ENCODE measurements at regions not wholly inside any gene's neighbourhood (a gene's known extent, or its start where the extent isn't known, plus 50 kb on each side); places are given as distances from the start of the nearest gene placed in this dataset.

- TF ChIP-seq CEBPB (IDR thresholded peaks at IDR 0.05) (no peak), FOXM1 (IDR thresholded peaks at IDR 0.05; ENCODE audit: borderline replicate concordance, low read depth) (no peak), TCF12 (IDR thresholded peaks at IDR 0.05; ENCODE audit: low read depth) (no peak), YY1 (IDR thresholded peaks at IDR 0.05; ENCODE audit: low read depth) (no peak), CREB1 (IDR thresholded peaks at IDR 0.05; ENCODE audit: low read depth) (no peak), ZBTB7A (IDR thresholded peaks at IDR 0.05; ENCODE audit: low read depth) (no peak), TAF1 (IDR thresholded peaks at IDR 0.05; ENCODE audit: low read depth) (no peak), TEAD4 (IDR thresholded peaks at IDR 0.05) (no peak), EP300 (IDR thresholded peaks at IDR 0.05; ENCODE audit: borderline replicate concordance) (no peak), EGR1 (IDR thresholded peaks at IDR 0.05) (no peak), RAD21 (IDR thresholded peaks at IDR 0.05; ENCODE audit: low read depth) (no peak), NFIC (IDR thresholded peaks at IDR 0.05) (no peak)
- TF ChIP-seq, protein P1, sequence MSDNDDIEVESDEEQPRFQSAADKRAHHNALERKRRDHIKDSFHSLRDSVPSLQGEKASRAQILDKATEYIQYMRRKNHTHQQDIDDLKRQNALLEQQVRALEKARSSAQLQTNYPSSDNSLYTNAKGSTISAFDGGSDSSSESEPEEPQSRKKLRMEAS (IDR thresholded peaks at IDR 0.05): no peak
- TF ChIP-seq, protein P2, sequence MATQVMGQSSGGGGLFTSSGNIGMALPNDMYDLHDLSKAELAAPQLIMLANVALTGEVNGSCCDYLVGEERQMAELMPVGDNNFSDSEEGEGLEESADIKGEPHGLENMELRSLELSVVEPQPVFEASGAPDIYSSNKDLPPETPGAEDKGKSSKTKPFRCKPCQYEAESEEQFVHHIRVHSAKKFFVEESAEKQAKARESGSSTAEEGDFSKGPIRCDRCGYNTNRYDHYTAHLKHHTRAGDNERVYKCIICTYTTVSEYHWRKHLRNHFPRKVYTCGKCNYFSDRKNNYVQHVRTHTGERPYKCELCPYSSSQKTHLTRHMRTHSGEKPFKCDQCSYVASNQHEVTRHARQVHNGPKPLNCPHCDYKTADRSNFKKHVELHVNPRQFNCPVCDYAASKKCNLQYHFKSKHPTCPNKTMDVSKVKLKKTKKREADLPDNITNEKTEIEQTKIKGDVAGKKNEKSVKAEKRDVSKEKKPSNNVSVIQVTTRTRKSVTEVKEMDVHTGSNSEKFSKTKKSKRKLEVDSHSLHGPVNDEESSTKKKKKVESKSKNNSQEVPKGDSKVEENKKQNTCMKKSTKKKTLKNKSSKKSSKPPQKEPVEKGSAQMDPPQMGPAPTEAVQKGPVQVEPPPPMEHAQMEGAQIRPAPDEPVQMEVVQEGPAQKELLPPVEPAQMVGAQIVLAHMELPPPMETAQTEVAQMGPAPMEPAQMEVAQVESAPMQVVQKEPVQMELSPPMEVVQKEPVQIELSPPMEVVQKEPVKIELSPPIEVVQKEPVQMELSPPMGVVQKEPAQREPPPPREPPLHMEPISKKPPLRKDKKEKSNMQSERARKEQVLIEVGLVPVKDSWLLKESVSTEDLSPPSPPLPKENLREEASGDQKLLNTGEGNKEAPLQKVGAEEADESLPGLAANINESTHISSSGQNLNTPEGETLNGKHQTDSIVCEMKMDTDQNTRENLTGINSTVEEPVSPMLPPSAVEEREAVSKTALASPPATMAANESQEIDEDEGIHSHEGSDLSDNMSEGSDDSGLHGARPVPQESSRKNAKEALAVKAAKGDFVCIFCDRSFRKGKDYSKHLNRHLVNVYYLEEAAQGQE (IDR thresholded peaks at IDR 0.05; ENCODE audit: low read depth): no peak
- TF ChIP-seq, protein P3, sequence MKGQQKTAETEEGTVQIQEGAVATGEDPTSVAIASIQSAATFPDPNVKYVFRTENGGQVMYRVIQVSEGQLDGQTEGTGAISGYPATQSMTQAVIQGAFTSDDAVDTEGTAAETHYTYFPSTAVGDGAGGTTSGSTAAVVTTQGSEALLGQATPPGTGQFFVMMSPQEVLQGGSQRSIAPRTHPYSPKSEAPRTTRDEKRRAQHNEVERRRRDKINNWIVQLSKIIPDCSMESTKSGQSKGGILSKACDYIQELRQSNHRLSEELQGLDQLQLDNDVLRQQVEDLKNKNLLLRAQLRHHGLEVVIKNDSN (IDR thresholded peaks at IDR 0.05): no peak
Observed at GRCh38 chr5:30856242-30856641, 337.2 kb upstream of the CDH6 start.

DNA sequence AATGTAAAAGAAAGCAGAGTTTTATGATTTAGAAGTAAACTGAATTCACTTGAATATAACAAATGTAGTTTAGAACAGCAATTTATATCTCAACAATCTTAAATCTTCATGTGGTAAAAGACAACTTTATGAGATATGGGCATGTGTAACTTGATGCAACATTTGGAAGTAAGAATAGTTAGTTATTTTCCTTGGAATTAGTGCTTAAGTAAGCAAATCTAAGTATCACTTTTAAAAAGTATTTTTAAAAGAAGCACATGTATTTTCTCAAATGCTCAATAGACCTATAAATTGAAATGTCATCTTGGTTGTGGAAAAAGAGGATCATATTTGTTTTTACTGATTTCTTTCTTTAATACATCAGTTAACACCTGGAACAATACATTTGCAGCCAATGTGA is 340.3 kb upstream of the CDH6 start:
- no peak for TF ChIP-seq EGR1 (IDR thresholded peaks at IDR 0.05)
- no peak for TF ChIP-seq YY1 (IDR thresholded peaks at IDR 0.05; ENCODE audit: low read depth)
- TF ChIP-seq, protein P1 (IDR thresholded peaks at IDR 0.05): no peak
- no peak for TF ChIP-seq NFIC (IDR thresholded peaks at IDR 0.05)

- TF ChIP-seq YY1 (IDR thresholded peaks at IDR 0.05; ENCODE audit: low read depth): no peak
Observed at GRCh38 chr5:30850866-30851265, 342.6 kb upstream of the CDH6 start.

DNA sequence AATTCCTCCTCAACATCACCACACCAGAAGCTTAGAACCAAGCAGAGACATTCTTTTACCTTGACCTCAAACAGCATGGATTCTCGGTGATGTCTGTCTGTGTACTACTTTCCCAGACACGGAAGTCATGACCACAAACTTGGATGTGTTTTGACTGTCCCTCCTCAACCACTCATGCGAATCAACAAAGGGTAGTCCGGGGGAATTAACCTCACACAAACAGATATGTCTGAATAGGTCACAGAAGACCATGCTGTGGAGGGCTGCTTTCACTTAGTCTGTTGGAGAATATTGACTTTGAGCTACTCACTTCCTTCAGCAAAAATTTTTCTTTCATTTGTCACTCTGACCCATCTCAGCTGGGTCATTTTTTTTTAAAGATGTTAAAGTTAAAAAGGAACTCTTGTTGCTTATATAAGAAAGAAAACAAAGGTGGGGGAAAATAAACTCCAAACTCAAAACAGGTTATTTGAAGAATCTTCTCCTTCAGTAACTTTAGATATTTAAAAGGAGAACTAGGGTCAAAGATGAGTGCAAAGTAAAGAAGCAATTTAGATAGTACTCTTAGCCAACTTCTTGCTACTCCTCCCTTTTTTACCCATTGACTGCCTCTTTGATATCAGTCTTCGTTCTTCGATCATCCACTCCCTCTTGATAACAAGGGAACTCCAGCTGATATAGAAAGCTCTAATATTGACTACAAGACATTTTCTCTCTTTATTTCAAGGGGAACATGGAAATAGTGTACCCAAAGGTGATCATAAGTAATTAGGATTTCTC is 343.4 kb upstream of the CDH6 start:
- TF ChIP-seq FOXM1 (IDR thresholded peaks at IDR 0.05; ENCODE audit: borderline replicate concordance, low read depth): no peak
- no peak for TF ChIP-seq RAD21 (IDR thresholded peaks at IDR 0.05; ENCODE audit: low read depth)
- no peak for TF ChIP-seq CEBPB (IDR thresholded peaks at IDR 0.05)
- TF ChIP-seq, protein P2 (IDR thresholded peaks at IDR 0.05; ENCODE audit: low read depth): no peak
- no peak for TF ChIP-seq EP300 (IDR thresholded peaks at IDR 0.05; ENCODE audit: borderline replicate concordance)
- no peak for TF ChIP-seq TAF1 (IDR thresholded peaks at IDR 0.05; ENCODE audit: low read depth)
- no peak for TF ChIP-seq EGR1 (IDR thresholded peaks at IDR 0.05)
- no peak for TF ChIP-seq TCF12 (IDR thresholded peaks at IDR 0.05; ENCODE audit: low read depth)
- TF ChIP-seq, protein P3 (IDR thresholded peaks at IDR 0.05): no peak
- no peak for TF ChIP-seq TEAD4 (IDR thresholded peaks at IDR 0.05)
- no peak for TF ChIP-seq CREB1 (IDR thresholded peaks at IDR 0.05; ENCODE audit: low read depth)
- no peak for TF ChIP-seq NFIC (IDR thresholded peaks at IDR 0.05)

GRCh38 chr5:30846171-30846570 is 347.3 kb upstream of the CDH6 start:
- TF ChIP-seq EGR1 (IDR thresholded peaks at IDR 0.05): no peak

DNA sequence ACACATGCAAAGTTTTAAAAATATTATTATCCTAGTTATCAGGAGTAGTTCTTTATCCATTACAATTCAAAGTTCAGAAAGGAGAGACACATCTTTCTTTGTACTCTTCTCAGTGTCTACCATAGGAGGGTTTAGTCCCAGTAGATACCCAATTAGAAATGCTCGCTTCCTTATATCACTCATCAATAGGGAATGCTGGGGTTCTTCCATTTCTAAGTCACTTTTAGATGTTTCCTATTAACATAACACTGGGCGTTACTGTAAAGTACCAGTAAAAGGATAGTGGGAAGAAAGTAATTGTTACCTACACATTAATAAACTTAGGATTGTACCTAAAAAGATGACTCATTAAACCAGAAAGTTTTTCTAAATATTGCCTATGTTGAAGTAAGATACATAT is 348.3 kb upstream of the CDH6 start:
- no peak for TF ChIP-seq CEBPB (IDR thresholded peaks at IDR 0.05)
- TF ChIP-seq, protein P2 (IDR thresholded peaks at IDR 0.05; ENCODE audit: low read depth): no peak
- TF ChIP-seq TEAD4 (IDR thresholded peaks at IDR 0.05): no peak
- TF ChIP-seq TCF12 (IDR thresholded peaks at IDR 0.05; ENCODE audit: low read depth): no peak
- no peak for TF ChIP-seq TAF1 (IDR thresholded peaks at IDR 0.05; ENCODE audit: low read depth)
- no peak for TF ChIP-seq RAD21 (IDR thresholded peaks at IDR 0.05; ENCODE audit: low read depth)
- TF ChIP-seq CREB1 (IDR thresholded peaks at IDR 0.05; ENCODE audit: low read depth): no peak

Measured in Ishikawa (cell line).